ENCODE measurements at regions not wholly inside any gene's neighbourhood (a gene's known extent, or its start where the extent isn't known, plus 50 kb on each side); places are given as distances from the start of the nearest gene placed in this dataset.

- TF ChIP-seq CEBPB (IDR thresholded peaks at IDR 0.05; ENCODE audit: borderline replicate concordance in 1 of 2, low read depth in 2 of 2, low read length in 2 of 2) (no peak), CTCF (IDR thresholded peaks at IDR 0.05 in 2 of 3, conservative IDR thresholded peaks at IDR 0.05 in 1 of 3; ENCODE audit: control insufficient read depth in 2 of 3, extremely low read depth in 1 of 3, insufficient read depth in 1 of 3, low read depth in 3 of 3, low read length in 3 of 3) (no peak), KDM1A (IDR thresholded peaks at IDR 0.05; ENCODE audit: borderline replicate concordance) (no peak), BRCA1 (IDR thresholded peaks at IDR 0.05; ENCODE audit: low read depth, low read length) (no peak), NR2C2 (IDR thresholded peaks at IDR 0.05; ENCODE audit: borderline replicate concordance, control insufficient read depth, insufficient read length, low read depth) (no peak)
These were observed 77.7 kb downstream of the FOXD1 start for GRCh38 chr5:73370640-73371583.
